NCI-H82 treated with DMSO at 0.1 percent for 48 hours (cell line): ENCODE measurements at regions not wholly inside any gene's neighbourhood (a gene's known extent, or its start where the extent isn't known, plus 50 kb on each side); places are given as distances from the start of the nearest gene placed in this dataset.
A peak's percentile ranks its signal among the peaks of the same experiment; 100 is the strongest.

Experiments
- DNase-seq: peaks from one replicate; lab custom pipeline; 2025; ENCODE audit not compliant: unreplicated experiment; lab: John Stamatoyannopoulos, UW

GRCh38 chr22:47818496-47818895 lies 1056.0 kb downstream of the TBC1D22A start:
- DNase-seq, result no peak

- DNase-seq, result no peak
Measured at GRCh38 chr22:47817380-47817779, 1054.9 kb downstream of the TBC1D22A start.

GRCh38 chr22:47816863-47817210 lies 1054.4 kb downstream of the TBC1D22A start:
- no peak for DNase-seq

- DNase-seq, result peak; percentile 81
Measured at GRCh38 chr22:47816121-47816862, 1053.8 kb downstream of the TBC1D22A start.

DNA sequence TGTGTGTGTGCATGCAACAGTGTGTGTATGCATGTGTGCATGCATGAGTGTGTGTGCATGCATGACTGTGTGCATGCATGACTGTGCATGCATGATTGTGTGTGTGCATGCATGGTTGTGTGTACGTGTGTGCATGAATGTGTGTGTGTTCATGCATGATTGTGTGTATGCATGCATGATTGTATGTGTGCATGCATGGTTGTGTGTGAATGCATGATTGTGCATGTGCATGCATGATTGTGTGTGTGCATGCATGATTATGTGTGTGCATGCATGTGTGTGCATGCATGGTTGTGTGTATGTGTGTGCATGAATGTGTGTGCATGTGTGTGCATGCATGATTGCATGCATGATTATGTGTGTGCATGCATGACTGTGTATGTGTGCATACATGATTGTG lies 1052.0 kb downstream of the TBC1D22A start:
- DNase-seq, result no peak

DNA sequence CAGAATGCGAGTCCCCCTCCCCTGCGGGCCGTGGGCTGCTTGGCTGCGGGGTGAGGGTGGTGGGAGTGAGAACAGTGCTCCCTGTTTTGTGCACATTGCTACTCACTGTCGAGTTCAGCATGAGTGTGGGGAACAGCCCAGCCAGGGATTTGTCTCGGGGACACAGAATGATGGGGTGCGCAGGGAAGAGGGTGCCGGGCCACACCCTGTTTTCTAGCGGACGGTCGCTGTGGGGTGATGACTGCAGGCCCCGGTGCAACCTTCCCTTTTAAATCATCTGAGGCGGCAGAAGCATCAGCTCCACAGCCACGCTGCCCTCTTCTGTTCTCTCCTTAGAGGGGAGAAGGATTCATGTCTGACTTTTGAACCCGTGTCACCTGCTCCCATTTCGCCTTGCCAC lies 1051.2 kb downstream of the TBC1D22A start:
- no peak for DNase-seq

- no peak for DNase-seq
Measured at GRCh38 chr22:47811971-47812370, 1049.5 kb downstream of the TBC1D22A start.

- DNase-seq, result no peak
Measured at GRCh38 chr22:47810505-47811500, 1048.4 kb downstream of the TBC1D22A start.

- DNase-seq, result no peak
Measured at GRCh38 chr22:47808886-47809620, 1046.6 kb downstream of the TBC1D22A start.

GRCh38 chr22:47808236-47808635 lies 1045.8 kb downstream of the TBC1D22A start:
- DNase-seq, result no peak

DNA sequence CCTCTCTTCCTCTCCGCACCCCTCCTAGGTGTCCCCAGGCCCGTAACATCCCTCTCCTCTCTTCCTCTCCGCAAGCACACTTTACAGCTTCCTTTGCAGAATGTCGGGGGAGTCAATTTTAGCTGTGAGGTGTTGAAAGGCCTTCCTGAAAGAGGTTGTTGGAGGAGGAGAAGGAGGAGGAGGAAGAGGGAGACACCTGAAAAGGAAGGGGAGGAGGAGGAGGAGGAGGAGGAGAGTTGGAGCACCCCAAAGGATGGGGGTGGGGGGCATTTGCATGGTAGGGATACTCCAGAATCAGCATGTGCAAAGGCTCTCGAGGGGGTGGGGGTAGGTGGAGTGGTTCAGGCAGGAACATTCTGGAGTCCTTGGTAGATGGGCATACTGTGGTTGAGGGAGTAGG lies 1045.1 kb downstream of the TBC1D22A start:
- DNase-seq, result no peak

GRCh38 chr22:47806894-47807293 lies 1044.4 kb downstream of the TBC1D22A start:
- DNase-seq, result no peak

GRCh38 chr22:47805394-47805935 lies 1043.0 kb downstream of the TBC1D22A start:
- no peak for DNase-seq

GRCh38 chr22:47804281-47804680 lies 1041.8 kb downstream of the TBC1D22A start:
- DNase-seq, result no peak

- DNase-seq, result no peak
Measured at GRCh38 chr22:47802421-47802820, 1040.0 kb downstream of the TBC1D22A start.

DNA sequence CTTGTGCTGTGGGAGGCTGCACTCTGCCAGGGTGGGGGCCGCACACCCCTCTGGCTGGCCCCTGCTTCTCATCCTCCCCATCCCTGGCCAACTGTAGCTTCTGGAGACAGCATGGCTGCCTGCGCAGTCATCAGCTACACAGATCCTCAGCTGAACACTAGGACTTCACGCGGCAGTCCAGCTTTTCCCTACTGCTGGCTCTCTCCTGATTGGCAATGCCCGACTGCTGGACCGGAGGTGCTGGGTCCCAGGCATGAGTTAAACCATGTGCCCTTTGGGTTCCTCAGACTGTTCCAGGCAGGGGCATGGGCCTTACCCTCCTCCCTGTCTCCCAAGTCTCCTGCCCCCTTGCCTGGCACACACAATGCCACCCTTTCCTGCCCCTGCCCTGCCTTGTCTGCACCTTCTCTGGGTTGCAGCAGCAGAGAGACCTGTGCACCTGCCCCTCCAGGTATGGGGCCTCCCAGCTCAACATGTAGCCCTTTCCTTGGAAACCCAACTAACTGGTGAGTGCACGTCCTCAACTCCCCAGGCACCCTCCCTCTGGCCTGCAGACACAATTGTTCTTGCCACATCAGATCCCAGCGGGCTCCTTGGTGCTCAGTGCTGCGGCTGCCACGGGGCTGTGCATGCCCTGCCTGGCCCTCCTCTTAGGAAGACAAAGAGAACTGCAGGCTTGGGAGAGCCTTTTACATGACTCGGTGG lies 1039.2 kb downstream of the TBC1D22A start:
- DNase-seq, result no peak

GRCh38 chr22:47798229-47798628 lies 1035.8 kb downstream of the TBC1D22A start:
- no peak for DNase-seq

- DNase-seq, result no peak
Measured at GRCh38 chr22:47797342-47797945, 1035.0 kb downstream of the TBC1D22A start.

DNA sequence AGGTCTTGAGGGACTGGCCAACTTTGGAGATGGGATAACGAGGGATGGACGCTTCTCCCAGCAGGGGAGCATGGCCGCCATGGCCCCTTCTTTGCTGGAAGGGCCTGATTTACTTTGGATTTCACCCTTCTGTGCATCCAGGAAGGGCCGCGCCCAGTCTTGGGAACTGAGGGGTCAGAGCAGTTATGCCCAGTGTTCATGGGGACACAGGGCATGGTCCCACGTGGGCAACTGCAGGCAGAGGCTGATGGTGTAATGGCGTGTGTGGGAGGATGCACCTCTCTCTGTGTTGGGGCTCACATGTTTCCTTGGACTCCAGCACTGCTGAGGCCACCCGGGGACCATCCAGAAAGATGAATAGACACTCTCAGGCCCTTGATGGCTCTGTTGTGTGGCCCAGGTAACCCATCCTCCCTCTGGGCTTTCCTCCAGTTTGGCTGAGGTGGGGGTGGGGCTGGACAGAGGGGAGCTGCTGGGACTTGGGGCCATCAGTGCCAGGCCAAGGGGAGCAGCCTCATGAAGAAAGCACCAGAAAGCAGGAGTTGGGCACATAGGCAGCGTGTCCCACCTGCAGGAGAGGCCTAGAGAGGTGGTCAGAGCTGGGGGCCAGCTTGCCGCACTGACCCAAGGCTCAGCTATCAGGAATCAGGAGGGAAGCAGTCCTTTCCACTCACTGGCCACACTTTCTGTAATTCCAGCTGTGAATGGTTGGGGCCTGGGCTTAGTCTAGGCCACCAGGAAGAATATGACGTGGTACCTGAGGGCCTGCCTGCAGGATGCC lies 1033.9 kb downstream of the TBC1D22A start:
- DNase-seq, result no peak
